ENCODE measurements at regions not wholly inside any gene's neighbourhood (a gene's known extent, or its start where the extent isn't known, plus 50 kb on each side); places are given as distances from the start of the nearest gene placed in this dataset.

DNA sequence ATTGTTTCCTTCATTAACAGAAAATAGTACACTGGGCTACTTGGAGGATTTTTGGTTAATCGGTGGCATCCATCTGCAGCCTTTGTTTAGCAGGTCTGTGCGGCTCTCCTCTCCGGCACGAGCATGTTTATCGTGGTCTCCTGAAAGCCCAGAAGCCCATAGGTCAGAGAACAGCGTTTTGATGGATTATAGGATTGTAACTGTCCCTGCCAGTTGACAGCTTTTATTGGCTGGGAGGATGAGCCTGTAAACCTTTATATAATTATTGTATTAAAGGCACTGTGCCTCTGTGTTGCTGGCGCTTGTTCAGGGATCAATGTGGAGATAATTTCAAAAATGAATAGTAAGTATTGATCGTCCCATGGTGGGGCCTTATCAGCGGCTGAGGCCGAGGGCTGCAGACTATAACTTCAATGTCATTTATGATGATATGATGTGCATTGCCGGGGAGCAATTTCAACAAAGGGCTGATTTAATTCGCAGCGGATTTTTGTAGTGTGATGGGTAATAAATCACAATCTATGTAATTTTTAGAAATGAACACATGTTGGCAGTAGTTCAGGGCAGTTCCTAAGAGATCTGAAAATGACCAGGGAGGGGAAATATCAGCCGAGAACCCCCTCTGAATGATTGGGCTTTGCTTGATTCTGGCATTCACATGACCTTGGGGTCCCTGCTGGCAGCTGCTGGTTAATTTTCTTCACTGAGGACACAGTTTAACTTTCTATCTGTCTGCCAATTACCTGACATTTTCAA is 736.1 kb downstream of the GALR1 start:
- no peak for TF ChIP-seq EZH2 (IDR thresholded peaks at IDR 0.05; ENCODE audit: low read length)
- TF ChIP-seq, protein P1, sequence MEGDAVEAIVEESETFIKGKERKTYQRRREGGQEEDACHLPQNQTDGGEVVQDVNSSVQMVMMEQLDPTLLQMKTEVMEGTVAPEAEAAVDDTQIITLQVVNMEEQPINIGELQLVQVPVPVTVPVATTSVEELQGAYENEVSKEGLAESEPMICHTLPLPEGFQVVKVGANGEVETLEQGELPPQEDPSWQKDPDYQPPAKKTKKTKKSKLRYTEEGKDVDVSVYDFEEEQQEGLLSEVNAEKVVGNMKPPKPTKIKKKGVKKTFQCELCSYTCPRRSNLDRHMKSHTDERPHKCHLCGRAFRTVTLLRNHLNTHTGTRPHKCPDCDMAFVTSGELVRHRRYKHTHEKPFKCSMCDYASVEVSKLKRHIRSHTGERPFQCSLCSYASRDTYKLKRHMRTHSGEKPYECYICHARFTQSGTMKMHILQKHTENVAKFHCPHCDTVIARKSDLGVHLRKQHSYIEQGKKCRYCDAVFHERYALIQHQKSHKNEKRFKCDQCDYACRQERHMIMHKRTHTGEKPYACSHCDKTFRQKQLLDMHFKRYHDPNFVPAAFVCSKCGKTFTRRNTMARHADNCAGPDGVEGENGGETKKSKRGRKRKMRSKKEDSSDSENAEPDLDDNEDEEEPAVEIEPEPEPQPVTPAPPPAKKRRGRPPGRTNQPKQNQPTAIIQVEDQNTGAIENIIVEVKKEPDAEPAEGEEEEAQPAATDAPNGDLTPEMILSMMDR (optimal IDR thresholded peaks at IDR 0.05 in 1 of 3, IDR thresholded peaks at IDR 0.05 in 1 of 3, conservative IDR thresholded peaks at IDR 0.05 in 1 of 3; ENCODE audit: extremely low read depth in 1 of 3, insufficient read depth in 2 of 3, low read length in 3 of 3): no peak

Measured in keratinocyte (primary cell).